Transverse colon (tissue), 4 donors: ENCODE measurements at regions not wholly inside any gene's neighbourhood (a gene's known extent, or its start where the extent isn't known, plus 50 kb on each side); places are given as distances from the start of the nearest gene placed in this dataset.

Experiments used
- DNase-seq: peaks from one replicate; pipeline ENCODE4 v3.0.0-alpha.2; 2019
- H3K27ac ChIP-seq, 4 donors: fragments of 200-600 bp; sonication (generic); 2 replicates each; pipeline ENCODE4 v1.5.1; 2016 to 2018; ENCODE audit warnings: inconsistent platforms in 4 of 4
- H3K27me3 ChIP-seq: fragments of 200-600 bp; sonication (generic); 2 replicates; pipeline ENCODE4 v1.5.1; 2017; ENCODE audit warnings: inconsistent platforms
- H3K36me3 ChIP-seq, 4 donors: fragments of 200-600 bp; sonication (generic); 2 replicates each; pipeline ENCODE4 v1.5.1; 2017 to 2019; ENCODE audit warnings: inconsistent platforms in 4 of 4
- H3K4me1 ChIP-seq, 4 donors: fragments of 200-600 bp; sonication (generic); 2 replicates each; pipeline ENCODE4 v1.5.1; 2017 to 2020; ENCODE audit warnings: inconsistent platforms in 4 of 4
- H3K4me3 ChIP-seq, 4 donors: fragments of 200-600 bp; sonication (generic); 1 replicate in 1 of 4; 2 replicates in 3 of 4; pipeline versions ENCODE4 v1.5.1 to v1.6.1; 2017 to 2019; ENCODE audit warnings: inconsistent platforms in 4 of 4
- H3K9me3 ChIP-seq, 2 donors: fragments of 200-600 bp; sonication (generic); 2 replicates each; pipeline ENCODE4 v1.5.1; 2017 to 2019; ENCODE audit warnings: inconsistent platforms in 2 of 2
- CTCF ChIP-seq, 5 experiments: fragments of 200-600 bp in 3 of 5; fragments of 450-650 bp in 2 of 5; sonication (generic) in 3 of 5; IDR thresholded peaks; 1 replicate in 2 of 5; 2 replicates in 3 of 5; pipeline ENCODE4 v1.5.1; 2016 to 2017; ENCODE audit warnings: antibody characterized with exemption in 5 of 5, inconsistent platforms in 3 of 5, mild to moderate bottlenecking in 2 of 5, moderate library complexity in 1 of 5
- EP300 ChIP-seq: sonication (generic); formaldehyde crosslinking; IDR thresholded peaks from one replicate; pipeline ENCODE4 v1.6.1; 2017; ENCODE audit warnings: antibody characterized with exemption, low read depth
- POLR2A ChIP-seq: fragments of 450-650 bp; IDR thresholded peaks from one replicate; pipeline ENCODE4 v1.6.1; 2016; ENCODE audit warnings: antibody characterized with exemption, mild to moderate bottlenecking, moderate library complexity
- POLR2AphosphoS5 ChIP-seq, 3 donors: sonication (generic); formaldehyde crosslinking; IDR thresholded peaks; one replicate each; pipeline ENCODE4 v1.6.1; 2016; ENCODE audit warnings: antibody characterized with exemption in 3 of 3
- WGBS, 2 donors: methylation state at CpG; one replicate each; pipeline ENCODE4 v1.1.5; 2018; ENCODE audit warnings: low coverage in 1 of 2; 5-methylcytosine and 5-hydroxymethylcytosine counted together
- in situ Hi-C, 4 donors: fragments of 200-750 bp; cut with MboI; loops; one replicate each; pipeline versions ENCODE4 v1.15.0 to v1.15.1; 2017; ENCODE audit warnings: low sequenced_read_pairs in 3 of 4, low pct_ligation_motif_present in 1 of 4, low pct_unique_long_range_greater_than_20kb in 1 of 4
- intact Hi-C: fragments of 100-400 bp; cut with DNase I; formaldehyde crosslinking; loops from one replicate; pipeline ENCODE4 v1.15.1; 2023; ENCODE audit warnings: low total_unique reads

GRCh38 chr1:57752843-57753242 lies 329.0 kb upstream of the DAB1 start:
- TF ChIP-seq CTCF (IDR thresholded peaks at IDR 0.05) = no peak
- TF ChIP-seq POLR2A = no peak
- TF ChIP-seq POLR2AphosphoS5 (IDR thresholded peaks at IDR 0.05) = no peak
- no peak for TF ChIP-seq EP300
- in situ Hi-C loops (no loop called here), intact Hi-C loops (no loop called here)
- no peaks in the 10 kb centered on the region for H3K36me3 ChIP-seq
- H3K4me1 ChIP-seq = no peaks in the 10 kb centered on the region
- DNase-seq = no peak
- WGBS, 2 donors = 53% methylated on average over 1 of the region's 1 CpG; no CpG with 5 or more reads in 1 of the 2 donors
- H3K4me3 ChIP-seq = no peak overlapping the region
- no peaks in the 10 kb centered on the region for H3K9me3 ChIP-seq
- H3K27ac ChIP-seq = no peak overlapping the region
- no peaks in the 10 kb centered on the region for H3K27me3 ChIP-seq

GRCh38 chr1:57748719-57749118 lies 324.9 kb upstream of the DAB1 start:
- in situ Hi-C loops = no loop called here
- 91 to 100% methylated on average over 2 of the region's 2 CpGs for WGBS, 2 donors
- H3K36me3 ChIP-seq = no peaks in the 10 kb centered on the region
- DNase-seq = no peak
- TF ChIP-seq POLR2AphosphoS5 (IDR thresholded peaks at IDR 0.05) (no peak), CTCF (IDR thresholded peaks at IDR 0.05) (no peak), POLR2A (no peak), EP300 (no peak)
- H3K9me3 ChIP-seq = no peaks in the 10 kb centered on the region
- intact Hi-C loops = no loop called here
- H3K27me3 ChIP-seq = no peaks in the 10 kb centered on the region
- no peaks in the 10 kb centered on the region for H3K4me1 ChIP-seq
- H3K4me3 ChIP-seq = no peak overlapping the region
- H3K27ac ChIP-seq = no peak overlapping the region

- 63 to 93% methylated on average over 1 of the region's 1 CpG for WGBS, 2 donors
- TF ChIP-seq POLR2AphosphoS5 (IDR thresholded peaks at IDR 0.05) = no peak
- TF ChIP-seq EP300 = no peak
- TF ChIP-seq POLR2A = no peak
- no peak for TF ChIP-seq CTCF (IDR thresholded peaks at IDR 0.05)
- intact Hi-C loops (no loop called here), in situ Hi-C loops (no loop called here)
- no peak for DNase-seq
- no peak overlapping the region for H3K4me3 ChIP-seq
- H3K27me3 ChIP-seq = no peaks in the 10 kb centered on the region
- H3K4me1 ChIP-seq = no peaks in the 10 kb centered on the region
- no peak overlapping the region for H3K27ac ChIP-seq
- H3K36me3 ChIP-seq = no peaks in the 10 kb centered on the region
- H3K9me3 ChIP-seq = no peaks in the 10 kb centered on the region
These were observed 324.0 kb upstream of the DAB1 start for GRCh38 chr1:57747818-57748217.

GRCh38 chr1:57741521-57741920 lies 317.7 kb upstream of the DAB1 start:
- no peak for DNase-seq
- intact Hi-C loops (no loop called here), in situ Hi-C loops (no loop called here)
- Histone ChIP-seq H3K4me1 (no peaks in the 10 kb centered on the region), H3K4me3 (no peak overlapping the region), H3K27me3 (no peaks in the 10 kb centered on the region), H3K36me3 (no peaks in the 10 kb centered on the region), H3K9me3 (no peaks in the 10 kb centered on the region), H3K27ac (no peak overlapping the region)
- no peak for TF ChIP-seq CTCF (IDR thresholded peaks at IDR 0.05)
- no peak for TF ChIP-seq EP300
- no peak for TF ChIP-seq POLR2AphosphoS5 (IDR thresholded peaks at IDR 0.05)
- WGBS, 2 donors = 46 to 61% methylated on average over 3 to 4 of the region's 4 CpGs
